ENCODE measurements at regions not wholly inside any gene's neighbourhood (a gene's known extent, or its start where the extent isn't known, plus 50 kb on each side); places are given as distances from the start of the nearest gene placed in this dataset.

GRCh38 chr5:77845324-77845646, 69.1 kb upstream of the TBCA start:
- no peak for DNase-seq (ENCODE audit: low read depth in 2 of 2, low spot score in 1 of 2)

- no peak for DNase-seq (ENCODE audit: low read depth in 2 of 2, low spot score in 1 of 2)
Measured at GRCh38 chr5:77844623-77845323, 68.6 kb upstream of the TBCA start.

- DNase-seq (ENCODE audit: low read depth in 2 of 2, low spot score in 1 of 2), result no peak
Measured at GRCh38 chr5:77844373-77844622, 68.2 kb upstream of the TBCA start.

GRCh38 chr5:77843570-77844372, 67.6 kb upstream of the TBCA start:
- DNase-seq (ENCODE audit: low read depth in 2 of 2, low spot score in 1 of 2), result no peak

GRCh38 chr5:77842243-77842642, 66.1 kb upstream of the TBCA start:
- DNase-seq (ENCODE audit: low read depth in 2 of 2, low spot score in 1 of 2), result no peak

GRCh38 chr5:77841616-77842015, 65.5 kb upstream of the TBCA start:
- DNase-seq (ENCODE audit: low read depth in 2 of 2, low spot score in 1 of 2), result no peak

- DNase-seq (ENCODE audit: low read depth in 2 of 2, low spot score in 1 of 2), result no peak
Measured at GRCh38 chr5:77840930-77841329, 64.8 kb upstream of the TBCA start.

GRCh38 chr5:77839691-77840090, 63.6 kb upstream of the TBCA start:
- DNase-seq (ENCODE audit: low read depth in 2 of 2, low spot score in 1 of 2), result no peak

GRCh38 chr5:77832938-77833337, 56.8 kb upstream of the TBCA start:
- DNase-seq (ENCODE audit: low read depth in 2 of 2, low spot score in 1 of 2), result no peak

- no peak for DNase-seq (ENCODE audit: low read depth in 2 of 2, low spot score in 1 of 2)
Measured at GRCh38 chr5:77832166-77832770, 56.1 kb upstream of the TBCA start.

- DNase-seq (ENCODE audit: low read depth in 2 of 2, low spot score in 1 of 2), result no peak
Measured at GRCh38 chr5:77828445-77828844, 52.3 kb upstream of the TBCA start.
